Lung (tissue), 11 donors: ENCODE measurements at regions not wholly inside any gene's neighbourhood (a gene's known extent, or its start where the extent isn't known, plus 50 kb on each side); places are given as distances from the start of the nearest gene placed in this dataset.

Experiments
- ATAC-seq: fragments of 200-7000 bp; cut with Tn5 transposase; one replicate; pipeline ENCODE4 v1.9.1; 2020; ENCODE audit warnings: moderate number of reproducible peaks; ENCODE audit not compliant: insufficient read depth, low FRiP score
- DNase-seq, 3 donors: peaks; one replicate each; pipeline ENCODE4 v3.0.0-alpha.2; 2013 to 2017
- H3K27ac ChIP-seq, 2 donors: one replicate each; pipeline ENCODE4 v1.5.1; 2013; ENCODE audit warnings: mild to moderate bottlenecking in 2 of 2, moderate library complexity in 2 of 2, control low read depth in 1 of 2, inconsistent platforms in 1 of 2, low read depth in 1 of 2, low read length in 1 of 2
- H3K27me3 ChIP-seq, 3 donors: one replicate each; pipeline ENCODE4 v1.5.1; 2013; ENCODE audit warnings: low read length in 2 of 3; ENCODE audit not compliant: control insufficient read depth in 3 of 3, insufficient read depth in 3 of 3
- H3K36me3 ChIP-seq, 4 donors: one replicate each; pipeline ENCODE4 v1.5.1; 2013; ENCODE audit warnings: low read length in 4 of 4, mild to moderate bottlenecking in 1 of 4, moderate library complexity in 1 of 4; ENCODE audit not compliant: control insufficient read depth in 4 of 4, insufficient read depth in 4 of 4
- H3K4me1 ChIP-seq, 5 donors: one replicate each; pipeline ENCODE4 v1.5.1; 2013; ENCODE audit warnings: low read length in 5 of 5, mild to moderate bottlenecking in 2 of 5, moderate library complexity in 1 of 5; ENCODE audit not compliant: control insufficient read depth in 5 of 5, insufficient read depth in 5 of 5
- H3K4me3 ChIP-seq: one replicate; pipeline ENCODE4 v1.5.1; 2013; ENCODE audit warnings: mild to moderate bottlenecking, control low read depth, moderate library complexity
- H3K9ac ChIP-seq, 2 donors: one replicate each; pipeline ENCODE4 v1.5.1; 2013; ENCODE audit warnings: low read length in 2 of 2, control low read depth in 1 of 2; ENCODE audit not compliant: insufficient read depth in 1 of 2
- H3K9me3 ChIP-seq, 4 donors: one replicate each; pipeline ENCODE4 v1.5.1; 2013; ENCODE audit warnings: low read length in 3 of 4, mild to moderate bottlenecking in 1 of 4, moderate library complexity in 1 of 4; ENCODE audit not compliant: control insufficient read depth in 4 of 4, insufficient read depth in 3 of 4
- WGBS, 2 donors: extraction: QIAGEN DNeasy Blood & Tissue Kit; methylation state at CpG; one replicate each; pipeline ENCODE4 v1.1.7; 2013; 5-methylcytosine and 5-hydroxymethylcytosine counted together
- TF ChIP-seq, protein P1 (sequence below): IDR thresholded peaks from 2 replicates; pipeline ENCODE4 v1.5.1; 2012; ENCODE audit warnings: mild to moderate bottlenecking; ENCODE audit errors: control extremely low read depth, extremely low read depth
- donor health status: control.
- donor health status: control.
- donor health status: Bipolar disorder and iron deficiency.
- donor health status: healthy.
- donor health status: DM: yes; HTN: yes; CAD: no.

DNA sequence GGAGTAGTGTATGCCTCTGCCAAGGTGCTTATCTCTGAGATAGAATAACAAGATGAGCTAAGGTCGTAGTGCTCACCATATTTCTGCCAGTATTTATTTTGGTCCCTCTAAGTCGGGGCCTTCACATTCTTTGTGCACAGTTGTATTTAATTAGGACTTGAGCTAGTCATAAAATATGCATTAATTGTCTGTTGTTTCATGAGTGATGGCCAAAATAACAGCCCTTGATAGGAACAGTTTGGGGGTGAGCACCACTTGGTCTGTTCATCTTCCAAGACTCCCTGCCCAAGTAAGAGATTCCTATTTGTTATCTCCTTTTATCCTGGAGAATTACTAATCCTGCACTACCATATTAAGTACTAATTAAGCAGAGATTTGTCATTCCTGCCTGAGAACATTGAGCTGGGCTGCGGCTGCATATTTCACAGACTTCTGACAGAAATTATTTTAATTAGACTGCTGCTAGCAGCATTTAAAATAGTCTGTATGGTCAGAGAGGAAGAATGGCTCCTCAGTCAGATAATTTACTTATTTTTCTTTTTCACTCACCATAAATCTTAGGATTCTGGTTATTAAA, 435.1 kb downstream of the MTX2 start:
- TF ChIP-seq, protein P1, sequence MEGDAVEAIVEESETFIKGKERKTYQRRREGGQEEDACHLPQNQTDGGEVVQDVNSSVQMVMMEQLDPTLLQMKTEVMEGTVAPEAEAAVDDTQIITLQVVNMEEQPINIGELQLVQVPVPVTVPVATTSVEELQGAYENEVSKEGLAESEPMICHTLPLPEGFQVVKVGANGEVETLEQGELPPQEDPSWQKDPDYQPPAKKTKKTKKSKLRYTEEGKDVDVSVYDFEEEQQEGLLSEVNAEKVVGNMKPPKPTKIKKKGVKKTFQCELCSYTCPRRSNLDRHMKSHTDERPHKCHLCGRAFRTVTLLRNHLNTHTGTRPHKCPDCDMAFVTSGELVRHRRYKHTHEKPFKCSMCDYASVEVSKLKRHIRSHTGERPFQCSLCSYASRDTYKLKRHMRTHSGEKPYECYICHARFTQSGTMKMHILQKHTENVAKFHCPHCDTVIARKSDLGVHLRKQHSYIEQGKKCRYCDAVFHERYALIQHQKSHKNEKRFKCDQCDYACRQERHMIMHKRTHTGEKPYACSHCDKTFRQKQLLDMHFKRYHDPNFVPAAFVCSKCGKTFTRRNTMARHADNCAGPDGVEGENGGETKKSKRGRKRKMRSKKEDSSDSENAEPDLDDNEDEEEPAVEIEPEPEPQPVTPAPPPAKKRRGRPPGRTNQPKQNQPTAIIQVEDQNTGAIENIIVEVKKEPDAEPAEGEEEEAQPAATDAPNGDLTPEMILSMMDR: no peak
- 51 to 72% methylated on average over 3 of the region's 3 CpGs for WGBS, 2 donors
- Histone ChIP-seq H3K4me3 (no peak overlapping the region), H3K27me3 (no peaks in the 10 kb centered on the region), H3K27ac (no peak overlapping the region), H3K4me1 (peaks cover 0 to 33% (median 7%) of the 10 kb centered on the region in 5 donors), H3K9ac (no peak overlapping the region), H3K36me3 (no peaks in the 10 kb centered on the region), H3K9me3 (no peaks in the 10 kb centered on the region)
- DNase-seq (no peak), ATAC-seq (no peak)

DNA sequence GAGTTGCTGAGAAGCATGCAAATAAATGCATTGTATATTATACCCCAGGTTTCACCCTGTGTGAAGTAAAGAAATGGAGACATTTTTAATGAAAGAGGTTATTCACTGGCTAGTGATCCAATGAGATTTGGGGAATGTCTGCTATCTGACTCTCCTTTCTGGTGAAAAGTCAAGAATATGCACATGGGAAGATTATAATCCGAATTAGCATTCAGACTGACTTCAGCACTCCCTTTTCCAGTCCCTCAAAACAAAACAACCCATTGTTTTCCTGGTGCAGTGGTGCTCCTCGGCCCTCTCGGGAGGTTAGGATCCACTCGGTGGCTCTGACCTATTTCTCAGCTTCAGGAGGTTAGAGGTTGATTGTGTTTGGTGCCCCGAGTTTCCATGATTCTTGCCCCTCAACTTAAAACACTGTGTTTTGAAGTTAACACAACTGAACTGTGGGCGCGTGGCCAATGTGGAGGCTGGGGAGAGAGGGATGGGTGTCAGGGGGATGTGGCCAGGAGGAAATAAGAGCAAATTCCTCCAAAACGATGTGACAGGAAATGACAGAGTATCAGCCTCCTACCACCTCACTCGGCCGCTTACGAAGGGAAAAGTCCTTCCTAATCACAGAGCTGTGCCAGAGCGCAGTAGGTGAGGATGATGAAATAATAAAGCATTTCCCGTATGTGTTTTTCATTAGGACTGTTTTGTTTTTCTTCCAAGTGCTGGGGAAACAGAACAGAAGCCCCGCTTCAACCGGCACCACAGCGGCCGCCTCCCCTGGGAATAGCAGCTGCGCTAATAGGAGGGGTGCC, 440.1 kb downstream of the MTX2 start:
- no peaks in the 10 kb centered on the region for H3K9me3 ChIP-seq
- WGBS, 2 donors: 65 to 79% methylated on average over 18 of the region's 18 CpGs
- TF ChIP-seq, protein P1: no peak
- peaks cover 0 to 17% (median 6%) of the 10 kb centered on the region in 5 donors for H3K4me1 ChIP-seq
- H3K36me3 ChIP-seq: no peaks in the 10 kb centered on the region
- DNase-seq: peak; percentile 59 to 76 (median 71)
- H3K9ac ChIP-seq: no peak overlapping the region
- H3K27ac ChIP-seq: no peak overlapping the region
- no peaks in the 10 kb centered on the region for H3K27me3 ChIP-seq
- ATAC-seq: peak; percentile 23
- H3K4me3 ChIP-seq: no peak overlapping the region

DNA sequence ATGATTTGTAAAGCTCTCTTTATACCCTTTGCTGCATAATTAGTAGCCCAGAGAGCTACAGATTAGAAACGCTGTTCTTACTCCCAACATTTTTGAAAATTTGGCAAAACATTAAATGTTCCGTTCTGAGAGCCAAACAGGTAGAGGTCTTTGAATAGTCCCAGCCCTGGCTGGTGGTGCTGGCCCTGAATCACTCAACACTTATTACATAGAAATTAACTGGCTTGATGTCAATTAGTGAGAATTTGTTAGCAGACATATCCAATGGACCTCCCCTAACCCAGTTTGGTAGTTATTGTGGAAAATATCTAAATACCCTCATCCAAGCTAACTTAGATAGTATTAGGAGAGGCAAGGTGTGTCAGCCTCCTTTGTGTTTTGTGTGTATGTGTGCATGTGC, 440.7 kb downstream of the MTX2 start:
- Histone ChIP-seq H3K27me3 (no peaks in the 10 kb centered on the region), H3K4me3 (no peak overlapping the region), H3K4me1 (peaks cover 0 to 13% (median 4%) of the 10 kb centered on the region in 5 donors), H3K9ac (no peak overlapping the region), H3K9me3 (no peaks in the 10 kb centered on the region), H3K36me3 (no peaks in the 10 kb centered on the region), H3K27ac (no peak overlapping the region)
- 81 to 87% methylated on average over 2 of the region's 2 CpGs for WGBS, 2 donors
- DNase-seq (no peak), ATAC-seq (no peak)
- TF ChIP-seq, protein P1: no peak
